Activated T-helper 17 cell treated with anti-CD3 and anti-CD28 coated beads, Interleukin-2, amount 50 U/mL, for 72 hours (primary cell): ENCODE measurements at regions not wholly inside any gene's neighbourhood (a gene's known extent, or its start where the extent isn't known, plus 50 kb on each side); places are given as distances from the start of the nearest gene placed in this dataset.
"Not testable (repeated sequence)": the region's sequence is repeated elsewhere in the genome, so short reads cannot be mapped to it uniquely, and the experiment has no call there.

Experiments
- ATAC-seq: fragments of 150-1000 bp; cut with Tn5 transposase; replicated peaks from 2 replicates; pipeline ENCODE4 v1.10.0; 2021; ENCODE audit warnings: mild to moderate bottlenecking, moderate library complexity
- H3K27ac Mint-ChIP-seq: one replicate; pipeline ENCODE4 v1.8.0; 2022; ENCODE audit warnings: mixed read lengths
- H3K27me3 Mint-ChIP-seq: one replicate; pipeline ENCODE4 v1.8.0; 2022; ENCODE audit warnings: mixed read lengths
- H3K36me3 Mint-ChIP-seq: one replicate; pipeline ENCODE4 v1.8.0; 2022; ENCODE audit warnings: low read depth, mild to moderate bottlenecking, mixed read lengths
- H3K4me1 Mint-ChIP-seq: one replicate; pipeline ENCODE4 v1.8.0; 2022; ENCODE audit warnings: mixed read lengths
- H3K4me3 Mint-ChIP-seq: one replicate; pipeline ENCODE4 v1.8.0; 2022; ENCODE audit warnings: mild to moderate bottlenecking, mixed read lengths
- H3K9me3 Mint-ChIP-seq: one replicate; pipeline ENCODE4 v1.8.0; 2022; ENCODE audit warnings: mixed read lengths

GRCh38 chr7:82605247-82605864 is 161.8 kb upstream of the CACNA2D1 start:
- Mint-ChIP-seq H3K27ac (no peak overlapping the region), H3K27me3 (no peaks in the 10 kb centered on the region), H3K36me3 (no peaks in the 10 kb centered on the region), H3K4me3 (no peak overlapping the region), H3K9me3 (no peaks in the 10 kb centered on the region), H3K4me1 (no peaks in the 10 kb centered on the region)
- ATAC-seq = no peak

GRCh38 chr7:82602066-82602465 is 158.5 kb upstream of the CACNA2D1 start:
- H3K27ac Mint-ChIP-seq = no peak overlapping the region
- no peaks in the 10 kb centered on the region for H3K9me3 Mint-ChIP-seq
- ATAC-seq = no peak
- H3K27me3 Mint-ChIP-seq = no peaks in the 10 kb centered on the region
- no peak overlapping the region for H3K4me3 Mint-ChIP-seq
- H3K36me3 Mint-ChIP-seq = no peaks in the 10 kb centered on the region
- H3K4me1 Mint-ChIP-seq = no peaks in the 10 kb centered on the region

GRCh38 chr7:82600531-82600930 is 157.0 kb upstream of the CACNA2D1 start:
- no peak for ATAC-seq
- Mint-ChIP-seq H3K4me3 (no peak overlapping the region), H3K36me3 (no peaks in the 10 kb centered on the region), H3K27ac (no peak overlapping the region), H3K4me1 (no peaks in the 10 kb centered on the region), H3K27me3 (no peaks in the 10 kb centered on the region), H3K9me3 (no peaks in the 10 kb centered on the region)

GRCh38 chr7:82599895-82600294 is 156.3 kb upstream of the CACNA2D1 start:
- H3K27ac Mint-ChIP-seq = no peak overlapping the region
- H3K9me3 Mint-ChIP-seq = no peaks in the 10 kb centered on the region
- no peaks in the 10 kb centered on the region for H3K4me1 Mint-ChIP-seq
- no peaks in the 10 kb centered on the region for H3K27me3 Mint-ChIP-seq
- H3K4me3 Mint-ChIP-seq = no peak overlapping the region
- ATAC-seq = no peak
- no peaks in the 10 kb centered on the region for H3K36me3 Mint-ChIP-seq

DNA sequence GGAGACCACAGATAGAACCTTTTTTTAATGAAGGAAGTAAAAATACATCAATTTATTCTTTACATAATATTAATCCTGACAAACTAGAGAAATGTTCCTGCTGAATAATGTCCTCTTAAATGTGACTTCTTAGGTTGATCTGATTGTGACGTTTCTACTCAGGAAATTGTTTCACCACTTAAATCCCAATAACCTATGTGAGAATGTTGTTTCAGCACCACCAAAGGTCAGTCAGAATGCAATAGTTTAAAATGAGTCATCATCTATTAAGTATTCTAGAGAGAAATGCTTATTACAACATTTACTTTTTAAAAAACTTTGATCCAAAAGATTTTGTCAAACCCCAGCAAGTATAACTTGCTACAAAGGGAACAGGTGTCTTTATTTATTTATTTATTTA is 155.4 kb upstream of the CACNA2D1 start:
- no peak overlapping the region for H3K27ac Mint-ChIP-seq
- no peak overlapping the region for H3K4me3 Mint-ChIP-seq
- no peaks in the 10 kb centered on the region for H3K36me3 Mint-ChIP-seq
- H3K9me3 Mint-ChIP-seq = no peaks in the 10 kb centered on the region
- ATAC-seq = no peak
- H3K27me3 Mint-ChIP-seq = no peaks in the 10 kb centered on the region
- H3K4me1 Mint-ChIP-seq = no peaks in the 10 kb centered on the region

GRCh38 chr7:82595795-82596194 is 152.2 kb upstream of the CACNA2D1 start:
- not testable (repeated sequence) for H3K27me3 Mint-ChIP-seq, H3K27ac Mint-ChIP-seq, H3K4me3 Mint-ChIP-seq, H3K9me3 Mint-ChIP-seq, H3K4me1 Mint-ChIP-seq, H3K36me3 Mint-ChIP-seq, ATAC-seq

DNA sequence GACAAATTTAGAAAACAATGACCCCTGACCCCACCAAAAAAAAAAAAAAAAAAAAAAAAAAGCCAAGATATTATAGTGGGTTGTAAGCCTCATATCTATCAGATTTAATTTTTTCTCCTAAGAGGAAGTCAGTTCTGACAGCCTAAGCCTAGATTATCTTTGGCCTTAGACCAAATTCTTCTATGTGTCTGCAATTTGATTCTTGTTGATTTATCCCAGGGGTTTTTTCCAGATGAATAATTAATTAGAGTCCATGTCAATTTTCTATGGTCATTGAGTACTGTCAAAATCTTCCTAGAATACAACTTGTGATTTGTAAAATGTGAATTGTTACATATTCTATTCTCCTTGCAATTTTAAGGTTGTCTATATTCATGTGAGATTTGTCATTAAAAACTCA is 151.6 kb upstream of the CACNA2D1 start:
- peaks cover 8% of the 10 kb centered on the region for H3K9me3 Mint-ChIP-seq
- ATAC-seq = no peak
- H3K36me3 Mint-ChIP-seq = no peaks in the 10 kb centered on the region
- H3K4me1 Mint-ChIP-seq = no peaks in the 10 kb centered on the region
- H3K27me3 Mint-ChIP-seq = no peaks in the 10 kb centered on the region
- H3K27ac Mint-ChIP-seq = no peak overlapping the region
- no peak overlapping the region for H3K4me3 Mint-ChIP-seq

GRCh38 chr7:82594665-82595064 is 151.1 kb upstream of the CACNA2D1 start:
- no peaks in the 10 kb centered on the region for H3K36me3 Mint-ChIP-seq
- no peaks in the 10 kb centered on the region for H3K4me1 Mint-ChIP-seq
- H3K4me3 Mint-ChIP-seq = no peak overlapping the region
- no peak overlapping the region for H3K27ac Mint-ChIP-seq
- ATAC-seq = no peak
- no peaks in the 10 kb centered on the region for H3K27me3 Mint-ChIP-seq
- peaks cover 8% of the 10 kb centered on the region for H3K9me3 Mint-ChIP-seq

- Mint-ChIP-seq H3K27ac (no peak overlapping the region), H3K36me3 (no peaks in the 10 kb centered on the region), H3K4me3 (no peak overlapping the region), H3K27me3 (no peaks in the 10 kb centered on the region), H3K4me1 (no peaks in the 10 kb centered on the region), H3K9me3 (peaks cover 8% of the 10 kb centered on the region)
- ATAC-seq = no peak
These were observed 150.2 kb upstream of the CACNA2D1 start for GRCh38 chr7:82593780-82594179.

DNA sequence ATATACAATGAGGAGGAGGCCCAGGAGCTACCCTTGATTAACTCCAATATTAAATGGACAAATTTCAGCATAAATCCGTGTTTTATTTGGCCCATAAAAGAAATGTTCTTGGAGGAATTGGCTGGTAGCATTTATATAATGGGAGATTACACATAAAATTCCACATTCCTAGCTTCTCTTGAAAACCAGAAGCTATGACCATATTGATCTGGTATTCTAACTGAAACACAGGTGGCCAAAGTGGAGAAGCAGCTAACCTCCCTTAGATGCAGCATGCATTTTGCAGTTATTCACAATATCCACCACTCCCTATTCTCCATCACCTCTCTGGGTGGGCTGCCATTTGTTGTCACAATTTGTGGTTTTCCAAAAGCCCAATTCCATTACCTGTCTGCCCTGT is 148.8 kb upstream of the CACNA2D1 start:
- Mint-ChIP-seq H3K4me3 (no peak overlapping the region), H3K27ac (no peak overlapping the region), H3K36me3 (no peaks in the 10 kb centered on the region), H3K4me1 (no peaks in the 10 kb centered on the region), H3K27me3 (no peaks in the 10 kb centered on the region), H3K9me3 (peaks cover 8% of the 10 kb centered on the region)
- no peak for ATAC-seq

GRCh38 chr7:82579047-82579446 is 135.5 kb upstream of the CACNA2D1 start:
- H3K4me1 Mint-ChIP-seq = no peaks in the 10 kb centered on the region
- H3K9me3 Mint-ChIP-seq = no peaks in the 10 kb centered on the region
- no peak overlapping the region for H3K4me3 Mint-ChIP-seq
- no peak overlapping the region for H3K27ac Mint-ChIP-seq
- no peaks in the 10 kb centered on the region for H3K36me3 Mint-ChIP-seq
- no peak for ATAC-seq
- no peaks in the 10 kb centered on the region for H3K27me3 Mint-ChIP-seq

DNA sequence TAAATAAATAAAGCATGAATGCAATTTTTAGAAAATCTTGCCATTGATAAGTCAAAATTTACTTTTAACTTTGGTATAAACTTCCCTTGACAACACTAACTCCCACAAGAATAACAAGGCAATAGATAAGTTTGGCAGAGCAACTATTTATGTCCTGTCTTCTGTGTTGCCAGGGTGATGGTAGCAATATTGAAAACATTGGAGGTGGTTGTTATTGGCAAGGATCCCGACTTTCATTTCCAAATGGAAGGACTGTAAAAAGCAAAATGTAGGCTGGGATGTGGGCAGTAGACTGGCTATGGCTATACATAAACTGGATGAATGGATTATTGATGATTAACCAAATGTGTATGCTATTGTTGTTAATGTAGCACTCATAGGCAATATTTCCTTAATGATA is 134.9 kb upstream of the CACNA2D1 start:
- H3K27ac Mint-ChIP-seq = no peak overlapping the region
- no peaks in the 10 kb centered on the region for H3K4me1 Mint-ChIP-seq
- no peaks in the 10 kb centered on the region for H3K9me3 Mint-ChIP-seq
- no peak overlapping the region for H3K4me3 Mint-ChIP-seq
- no peaks in the 10 kb centered on the region for H3K36me3 Mint-ChIP-seq
- ATAC-seq = no peak
- H3K27me3 Mint-ChIP-seq = no peaks in the 10 kb centered on the region

DNA sequence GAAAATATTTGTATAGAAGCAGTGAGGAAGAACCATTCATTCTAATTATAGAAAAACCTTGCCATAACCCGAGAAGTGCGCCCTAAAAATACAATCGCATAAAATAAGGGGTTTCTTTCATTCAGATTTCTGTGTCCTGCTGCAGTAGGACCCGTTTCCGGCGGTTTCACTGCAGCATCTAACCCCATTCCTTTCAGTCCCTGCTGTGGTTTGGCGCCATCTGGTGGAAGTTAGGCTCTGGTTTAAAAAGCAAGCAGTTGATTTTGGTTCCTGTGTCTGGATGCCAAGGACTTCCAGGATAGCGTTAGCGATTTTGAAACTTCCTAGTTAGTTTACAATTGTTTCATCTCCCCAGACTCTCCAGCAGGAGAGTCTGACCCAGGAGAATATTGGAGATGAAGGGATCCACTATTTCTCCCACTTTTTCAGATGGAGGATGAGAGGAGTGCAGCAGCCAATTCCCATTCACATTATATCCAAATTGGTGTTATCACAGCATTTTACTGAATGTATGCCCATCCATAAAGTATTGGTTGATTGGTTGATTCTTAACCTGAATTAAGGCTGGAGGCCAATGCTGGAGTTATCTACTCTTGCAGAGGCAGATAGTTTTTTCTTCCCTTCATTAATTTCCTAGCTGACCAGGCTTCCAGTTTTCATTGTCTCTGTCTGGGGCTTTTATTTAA is 128.8 kb upstream of the CACNA2D1 start:
- Mint-ChIP-seq H3K27me3 (no peaks in the 10 kb centered on the region), H3K4me1 (no peaks in the 10 kb centered on the region), H3K27ac (no peak overlapping the region), H3K9me3 (no peaks in the 10 kb centered on the region), H3K4me3 (no peak overlapping the region), H3K36me3 (no peaks in the 10 kb centered on the region)
- ATAC-seq = peak; percentile 29

- not testable (repeated sequence) for H3K36me3 Mint-ChIP-seq, H3K4me3 Mint-ChIP-seq, H3K9me3 Mint-ChIP-seq, H3K27ac Mint-ChIP-seq, H3K4me1 Mint-ChIP-seq, H3K27me3 Mint-ChIP-seq, ATAC-seq
These were observed 127.5 kb upstream of the CACNA2D1 start for GRCh38 chr7:82571047-82571446.

DNA sequence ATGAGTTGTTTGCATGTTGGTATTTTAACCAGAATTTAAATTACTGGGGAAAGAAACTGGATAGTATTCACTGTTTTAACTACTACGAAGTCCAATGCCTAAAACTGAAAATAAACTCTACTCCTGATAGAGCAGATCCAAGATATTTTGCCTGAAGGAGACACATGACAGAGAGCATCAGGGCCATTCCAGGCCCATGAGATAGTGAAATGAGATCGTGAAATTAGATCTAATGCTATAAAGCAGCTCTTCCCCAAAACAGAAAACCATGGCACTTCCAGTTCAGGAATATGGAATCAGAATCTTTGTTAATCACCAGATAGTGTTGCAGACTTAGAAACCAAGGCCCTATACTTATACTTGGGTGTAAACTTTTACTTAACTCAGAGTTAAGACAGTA is 124.3 kb upstream of the CACNA2D1 start:
- Mint-ChIP-seq H3K9me3 (peaks cover 3% of the 10 kb centered on the region), H3K27me3 (no peaks in the 10 kb centered on the region), H3K27ac (no peak overlapping the region), H3K36me3 (no peaks in the 10 kb centered on the region), H3K4me1 (no peaks in the 10 kb centered on the region), H3K4me3 (no peak overlapping the region)
- no peak for ATAC-seq

GRCh38 chr7:82567356-82567755 is 123.8 kb upstream of the CACNA2D1 start:
- ATAC-seq = no peak
- H3K27me3 Mint-ChIP-seq = no peaks in the 10 kb centered on the region
- H3K27ac Mint-ChIP-seq = no peak overlapping the region
- H3K36me3 Mint-ChIP-seq = no peaks in the 10 kb centered on the region
- H3K4me1 Mint-ChIP-seq = no peaks in the 10 kb centered on the region
- H3K9me3 Mint-ChIP-seq = peaks cover 3% of the 10 kb centered on the region
- H3K4me3 Mint-ChIP-seq = no peak overlapping the region
